HCT116 (cell line): ENCODE measurements at regions not wholly inside any gene's neighbourhood (a gene's known extent, or its start where the extent isn't known, plus 50 kb on each side); places are given as distances from the start of the nearest gene placed in this dataset.

ENCODE experiments used
- CBX3 ChIP-seq: IDR thresholded peaks from 2 replicates; pipeline ENCODE4 v1.6.1; 2012; ENCODE audit warnings: low read depth
- CTCF ChIP-seq, 3 experiments: fragments of 200-600 bp in 1 of 3; sonication (generic) in 1 of 3; IDR thresholded peaks in 2 of 3; conservative IDR thresholded peaks in 1 of 3; 2 replicates each; pipeline ENCODE4 v1.5.1; 2012 to 2017; ENCODE audit warnings: low read depth in 2 of 3, low read length in 2 of 3, antibody characterized with exemption in 1 of 3, borderline replicate concordance in 1 of 3, control low read depth in 1 of 3, mild to moderate bottlenecking in 1 of 3, mixed read lengths in 1 of 3, mixed run types in 1 of 3, moderate library complexity in 1 of 3; ENCODE audit not compliant: insufficient read depth in 1 of 3
- ELF1 ChIP-seq: IDR thresholded peaks from 2 replicates; pipeline ENCODE4 v1.6.1; 2012; ENCODE audit warnings: low read depth, borderline replicate concordance
- EZH2 ChIP-seq: fragments of 200-600 bp; sonication (generic); IDR thresholded peaks from 2 replicates; pipeline ENCODE4 v1.6.1; 2017; ENCODE audit warnings: antibody characterized with exemption, mixed run types
- FOSL1 ChIP-seq: IDR thresholded peaks from 2 replicates; pipeline ENCODE4 v1.6.1; 2012; ENCODE audit warnings: low read depth
- MAX ChIP-seq: IDR thresholded peaks from 2 replicates; pipeline ENCODE4 v1.6.1; 2012
- POLR2A ChIP-seq: IDR thresholded peaks from 2 replicates; pipeline ENCODE4 v1.7.0; 2011; ENCODE audit warnings: borderline replicate concordance; ENCODE audit not compliant: insufficient read depth, insufficient read length; ENCODE audit errors: extremely low read depth
- POLR2AphosphoS5 ChIP-seq: IDR thresholded peaks from 2 replicates; pipeline ENCODE4 v1.6.1; 2011; ENCODE audit warnings: mild to moderate bottlenecking, low read depth, low read length, moderate library complexity
- RAD21 ChIP-seq: IDR thresholded peaks from 2 replicates; pipeline ENCODE4 v1.6.1; 2012; ENCODE audit warnings: low read depth, mild to moderate bottlenecking
- REST ChIP-seq: IDR thresholded peaks from 2 replicates; pipeline ENCODE4 v1.6.1; 2012; ENCODE audit warnings: low read depth
- TCF7L2 ChIP-seq: IDR thresholded peaks from 2 replicates; pipeline ENCODE4 v1.7.0; 2011; ENCODE audit warnings: borderline replicate concordance, inconsistent platforms; ENCODE audit not compliant: insufficient read depth, insufficient read length; ENCODE audit errors: extremely low read depth
- YY1 ChIP-seq: IDR thresholded peaks from 2 replicates; pipeline ENCODE4 v1.6.1; 2011; ENCODE audit warnings: low read length, low read depth, moderate library complexity, mild to moderate bottlenecking; ENCODE audit not compliant: insufficient replicate concordance; ENCODE audit errors: extremely low read depth

- TF ChIP-seq CTCF (IDR thresholded peaks at IDR 0.05 in 2 of 3, conservative IDR thresholded peaks at IDR 0.05 in 1 of 3; ENCODE audit: borderline replicate concordance in 1 of 3, insufficient read depth in 1 of 3, low read depth in 2 of 3, low read length in 2 of 3) = no peak
- TF ChIP-seq TCF7L2 = no peak
- TF ChIP-seq ELF1 = no peak
- no peak for TF ChIP-seq POLR2A
- no peak for TF ChIP-seq POLR2AphosphoS5
- TF ChIP-seq FOSL1 = no peak
- no peak for TF ChIP-seq RAD21
- TF ChIP-seq EZH2 = no peak
- no peak for TF ChIP-seq REST
- no peak for TF ChIP-seq YY1
- TF ChIP-seq CBX3 = no peak
- no peak for TF ChIP-seq MAX
Measured at GRCh38 chr2:186100636-186101035, 362.0 kb downstream of the FSIP2 start.
